OCI-LY7 (cell line): ENCODE measurements at regions not wholly inside any gene's neighbourhood (a gene's known extent, or its start where the extent isn't known, plus 50 kb on each side); places are given as distances from the start of the nearest gene placed in this dataset.
A peak's percentile ranks its signal among the peaks of the same experiment; 100 is the strongest.

Experiments
- BruUV-seq: library from RNA; stranded (reverse); fragments of 400-500 nt; replicated peaks from 2 replicates; lab custom pipeline; 2021; lab: Mats Ljungman, UMichigan
- CTCF ChIA-PET: fragments of 300-600 bp; sonication (Branson Sonifier 250); formaldehyde crosslinking; loops from one replicate; lab custom pipeline; 2022; ENCODE audit warnings: antibody characterized with exemption; ENCODE audit not compliant: unreplicated experiment; lab: Charles Lee
- POLR2A ChIA-PET: fragments of 300-600 bp; sonication (Branson Sonifier 250); formaldehyde crosslinking; loops from one replicate; lab custom pipeline; 2022; ENCODE audit warnings: antibody characterized with exemption; lab: Charles Lee
- DNase-seq: peaks from one replicate; pipeline ENCODE4 v3.0.0-alpha.2; 2015; ENCODE audit warnings: low spot score
- H2AFZ ChIP-seq: fragments of 200-600 bp; sonication (generic), shearing (Covaris generic); 2 replicates; pipeline ENCODE4 v1.6.1; 2014; ENCODE audit warnings: mild to moderate bottlenecking, antibody characterized with exemption, low read length, moderate library complexity
- H3K27ac ChIP-seq: fragments of 200-600 bp; sonication (generic); 2 replicates; pipeline ENCODE4 v1.5.1; 2014; ENCODE audit warnings: mixed run types, low read depth, mild to moderate bottlenecking, moderate library complexity, low read length, inconsistent platforms; ENCODE audit not compliant: poor library complexity, severe bottlenecking
- H3K36me3 ChIP-seq: fragments of 200-600 bp; sonication (generic); 2 replicates; pipeline ENCODE4 v1.6.1; 2014; ENCODE audit warnings: mild to moderate bottlenecking, antibody characterized with exemption, low read length, moderate library complexity, mixed read lengths; ENCODE audit not compliant: insufficient read depth
- H3K4me1 ChIP-seq: fragments of 200-600 bp; sonication (generic); 2 replicates; pipeline ENCODE4 v1.5.1; 2014; ENCODE audit warnings: mild to moderate bottlenecking, low read length; ENCODE audit not compliant: insufficient read depth, poor library complexity, severe bottlenecking
- H3K4me2 ChIP-seq: fragments of 200-600 bp; sonication (generic); 2 replicates; pipeline ENCODE4 v1.6.1; 2014; ENCODE audit warnings: mild to moderate bottlenecking, low read length
- H3K4me3 ChIP-seq: fragments of 200-600 bp; sonication (generic); 2 replicates; pipeline ENCODE4 v1.5.1; 2014; ENCODE audit warnings: mild to moderate bottlenecking, low read depth, low read length; ENCODE audit not compliant: poor library complexity, severe bottlenecking
- H3K79me2 ChIP-seq: fragments of 200-600 bp; sonication (generic); 2 replicates; pipeline ENCODE4 v1.6.1; 2016; ENCODE audit warnings: low read depth, mild to moderate bottlenecking, low read length, moderate library complexity, mixed read lengths; ENCODE audit not compliant: insufficient read depth
- H3K9me2 ChIP-seq: fragments of 200-600 bp; sonication (generic); 2 replicates; pipeline ENCODE4 v1.6.1; 2016; ENCODE audit warnings: mild to moderate bottlenecking, low read length, mixed read lengths; ENCODE audit not compliant: insufficient read depth
- H3K9me3 ChIP-seq: fragments of 200-600 bp; sonication (generic); 2 replicates; pipeline ENCODE4 v1.6.1; 2014; ENCODE audit warnings: mild to moderate bottlenecking, mixed run types, low read length, mixed read lengths
- H4K20me1 ChIP-seq: fragments of 200-600 bp; sonication (generic); 2 replicates; pipeline ENCODE4 v1.6.1; 2014; ENCODE audit warnings: mild to moderate bottlenecking, antibody characterized with exemption, low read length, moderate library complexity, mixed read lengths; ENCODE audit not compliant: insufficient read depth
- EZH2phosphoT487 ChIP-seq: fragments of 200-600 bp; sonication (generic); IDR thresholded peaks from 2 replicates; pipeline ENCODE4 v1.6.1; 2018; ENCODE audit warnings: low read depth, borderline replicate concordance, mild to moderate bottlenecking, mixed run types, antibody characterized with exemption, low read length, moderate library complexity, mixed read lengths
- intact Hi-C: fragments of 100-400 bp; cut with micrococcal nuclease; formaldehyde crosslinking; loops from one replicate; pipeline ENCODE4 v1.10.0; 2022; ENCODE audit not compliant: unreplicated experiment
- TF ChIP-seq, protein P1 (sequence below): fragments of 200-600 bp; sonication (generic); conservative IDR thresholded peaks from 2 replicates; pipeline ENCODE4 v1.5.1; 2014; ENCODE audit warnings: mild to moderate bottlenecking, antibody characterized with exemption, low read length, moderate library complexity, mixed read lengths

DNA sequence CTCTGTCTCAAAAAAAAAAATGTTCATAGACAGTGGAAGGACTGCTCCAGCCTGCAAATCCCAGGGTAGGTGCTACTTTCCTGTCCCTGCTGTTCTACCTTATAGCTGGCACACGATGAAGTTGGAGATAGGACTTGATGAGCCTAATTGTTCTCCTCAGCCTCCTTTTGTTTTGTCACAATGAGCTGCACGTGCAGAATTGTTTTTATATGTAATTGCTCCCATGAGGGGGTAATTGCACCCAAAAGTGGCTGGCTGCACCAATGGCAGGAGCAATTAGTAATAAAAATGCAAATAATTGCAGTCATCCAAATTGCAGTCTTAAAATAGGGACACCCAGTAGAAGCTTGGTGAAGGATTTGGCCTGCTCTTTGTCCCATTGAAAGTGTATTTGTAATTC, 63.0 kb upstream of the PFN2 start:
- intact Hi-C loops, result no loop called here
- Histone ChIP-seq H3K9me3 (no peaks in the 10 kb centered on the region), H2AFZ (no peak overlapping the region), H3K9me2 (no peaks in the 10 kb centered on the region), H3K4me2 (no peak overlapping the region), H3K36me3 (no peaks in the 10 kb centered on the region), H3K4me1 (no peaks in the 10 kb centered on the region), H3K79me2 (no peaks in the 10 kb centered on the region), H4K20me1 (no peaks in the 10 kb centered on the region), H3K4me3 (no peak overlapping the region), H3K27ac (no peak overlapping the region)
- BruUV-seq, result no TSS peak
- TF ChIP-seq, protein P1, sequence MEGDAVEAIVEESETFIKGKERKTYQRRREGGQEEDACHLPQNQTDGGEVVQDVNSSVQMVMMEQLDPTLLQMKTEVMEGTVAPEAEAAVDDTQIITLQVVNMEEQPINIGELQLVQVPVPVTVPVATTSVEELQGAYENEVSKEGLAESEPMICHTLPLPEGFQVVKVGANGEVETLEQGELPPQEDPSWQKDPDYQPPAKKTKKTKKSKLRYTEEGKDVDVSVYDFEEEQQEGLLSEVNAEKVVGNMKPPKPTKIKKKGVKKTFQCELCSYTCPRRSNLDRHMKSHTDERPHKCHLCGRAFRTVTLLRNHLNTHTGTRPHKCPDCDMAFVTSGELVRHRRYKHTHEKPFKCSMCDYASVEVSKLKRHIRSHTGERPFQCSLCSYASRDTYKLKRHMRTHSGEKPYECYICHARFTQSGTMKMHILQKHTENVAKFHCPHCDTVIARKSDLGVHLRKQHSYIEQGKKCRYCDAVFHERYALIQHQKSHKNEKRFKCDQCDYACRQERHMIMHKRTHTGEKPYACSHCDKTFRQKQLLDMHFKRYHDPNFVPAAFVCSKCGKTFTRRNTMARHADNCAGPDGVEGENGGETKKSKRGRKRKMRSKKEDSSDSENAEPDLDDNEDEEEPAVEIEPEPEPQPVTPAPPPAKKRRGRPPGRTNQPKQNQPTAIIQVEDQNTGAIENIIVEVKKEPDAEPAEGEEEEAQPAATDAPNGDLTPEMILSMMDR, result no peak
- TF ChIP-seq EZH2phosphoT487, result no peak
- ChIA-PET POLR2A (no interaction called here), CTCF (no interaction called here)
- DNase-seq, result no peak

DNA sequence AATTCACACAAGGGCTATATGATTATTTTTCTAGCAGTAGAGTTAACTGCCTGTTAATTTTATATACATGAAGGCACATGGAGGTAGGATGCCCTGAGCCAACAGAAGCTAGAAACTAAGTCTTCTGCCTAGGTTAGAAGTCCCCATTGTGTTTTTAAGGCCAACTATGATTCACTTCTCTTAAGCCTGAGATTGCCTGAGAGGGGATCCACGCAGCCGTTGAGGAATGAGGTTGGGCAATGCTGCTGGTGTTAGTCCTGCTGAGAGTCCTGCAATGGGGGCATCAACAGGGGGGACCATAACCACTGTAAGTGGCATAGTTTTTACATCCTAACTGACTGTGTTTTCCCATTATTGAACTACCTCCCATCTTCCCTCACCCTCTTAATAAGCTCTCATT, 60.1 kb upstream of the PFN2 start:
- CTCF ChIA-PET, result no interaction called here
- H3K36me3 ChIP-seq, result no peaks in the 10 kb centered on the region

DNA sequence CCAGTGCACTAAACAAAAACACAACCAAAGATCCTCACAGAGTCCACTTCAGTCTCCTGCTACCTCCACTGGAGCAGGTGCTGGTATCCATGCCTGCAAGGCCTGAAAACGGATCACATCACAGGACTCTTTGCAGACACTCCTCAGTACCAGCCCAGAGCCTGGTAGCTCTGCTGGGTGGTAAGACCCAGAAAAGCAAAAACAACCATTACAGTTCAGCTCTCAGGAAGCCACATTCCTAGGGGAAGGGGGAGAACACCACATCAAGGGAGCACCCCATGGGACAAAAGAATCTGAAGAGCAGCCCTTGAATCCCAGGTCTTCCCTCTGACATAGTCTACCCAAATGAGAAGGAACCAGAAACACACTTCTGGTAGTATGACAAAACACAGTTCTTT, 52.5 kb upstream of the PFN2 start:
- Histone ChIP-seq H3K27ac (no peak overlapping the region), H3K4me2 (peak overlapping the region; percentile 25; the same call in 1 of the 2 replicates), H3K9me2 (no peaks in the 10 kb centered on the region), H3K79me2 (no peaks in the 10 kb centered on the region), H3K4me1 (peaks cover 9% of the 10 kb centered on the region), H2AFZ (no peak overlapping the region; the same call in 1 of the 2 replicates), H3K4me3 (no peak overlapping the region), H3K9me3 (no peaks in the 10 kb centered on the region), H3K36me3 (no peaks in the 10 kb centered on the region), H4K20me1 (no peaks in the 10 kb centered on the region)
- intact Hi-C loops, result no loop called here
- BruUV-seq, result no TSS peak
- DNase-seq, result no peak
- ChIA-PET CTCF (no interaction called here), POLR2A (no interaction called here)
- TF ChIP-seq, protein P1, result no peak
- TF ChIP-seq EZH2phosphoT487, result no peak

More for the DNA sequence above, 60.1 kb upstream of the PFN2 start:
- H3K79me2 ChIP-seq, result no peaks in the 10 kb centered on the region
- no peak overlapping the region for H3K4me2 ChIP-seq
- TF ChIP-seq EZH2phosphoT487, result no peak
- TF ChIP-seq, protein P1, result no peak
- no TSS peak for BruUV-seq
- no peaks in the 10 kb centered on the region for H3K9me3 ChIP-seq
- no peak overlapping the region for H3K27ac ChIP-seq
- H3K4me3 ChIP-seq, result no peak overlapping the region
- H3K4me1 ChIP-seq, result no peaks in the 10 kb centered on the region
- intact Hi-C loops, result no loop called here
- POLR2A ChIA-PET, result interaction anchor here (0.6 to 0.9 kb wide), 2 partner anchors 11 to 447 kb away, joined by 3 read pairs; no protein-coding TSS in a partner anchor
- H4K20me1 ChIP-seq, result no peaks in the 10 kb centered on the region
- no peak overlapping the region for H2AFZ ChIP-seq
- DNase-seq, result no peak
- H3K9me2 ChIP-seq, result no peaks in the 10 kb centered on the region
